Body of pancreas (tissue), 4 donors: ENCODE measurements at regions not wholly inside any gene's neighbourhood (a gene's known extent, or its start where the extent isn't known, plus 50 kb on each side); places are given as distances from the start of the nearest gene placed in this dataset.

Source experiments
- CTCF ChIP-seq, 7 experiments: fragments of 450-650 bp in 4 of 7; fragments of 200-600 bp in 3 of 7; sonication (generic) in 3 of 7; IDR thresholded peaks; one replicate each; pipeline ENCODE4 v1.5.1; 2016 to 2019; ENCODE audit warnings: antibody characterized with exemption in 7 of 7
- POLR2A ChIP-seq, 3 donors: fragments of 450-650 bp; IDR thresholded peaks; one replicate each; pipeline ENCODE4 v1.6.1; 2016; ENCODE audit warnings: antibody characterized with exemption in 3 of 3, mild to moderate bottlenecking in 2 of 3

DNA sequence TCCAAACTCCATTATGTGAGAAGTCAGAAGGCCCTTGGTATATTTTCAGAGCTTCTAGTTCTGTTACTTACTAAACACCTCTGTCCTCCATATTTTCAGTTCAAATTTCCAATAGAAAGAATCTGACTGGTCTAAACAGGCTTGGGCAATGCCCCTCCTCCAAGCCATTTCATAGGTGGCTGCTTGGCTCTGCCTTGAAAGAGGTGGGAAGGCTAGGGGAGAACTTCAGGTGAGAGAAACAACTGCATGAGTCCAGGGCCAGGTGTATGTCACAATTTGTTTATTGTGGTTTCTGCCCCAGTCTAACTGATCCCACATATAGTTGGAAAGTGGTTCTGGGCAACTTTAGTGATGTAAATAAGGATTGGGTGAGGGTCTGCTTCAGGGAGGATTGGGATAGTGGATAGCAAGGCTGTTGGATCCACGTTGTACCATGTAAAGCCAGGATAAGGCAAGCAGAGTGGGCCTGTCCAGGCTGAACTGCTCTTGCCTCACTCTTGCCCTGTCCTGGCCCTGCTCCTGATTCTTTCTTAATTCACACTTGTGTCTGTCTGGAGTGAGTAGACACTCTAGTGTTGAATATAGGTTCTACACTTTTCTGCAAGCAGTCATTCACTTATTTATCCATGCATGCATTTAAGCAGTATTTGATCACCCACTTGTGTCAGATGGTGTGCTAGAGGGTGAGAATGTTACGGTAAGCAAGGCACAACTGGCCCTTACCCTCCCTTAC lies 67.5 kb upstream of the COMTD1 start:
- TF ChIP-seq CTCF (IDR thresholded peaks at IDR 0.05) (peak in 4 of 7 experiments; percentile 9 to 41 (median 36)), POLR2A (IDR thresholded peaks at IDR 0.05) (no peak)
